Activated T-helper 1 cell treated with anti-CD3 and anti-CD28 coated beads, Interleukin-12 subunit alpha, Interleukin-12 subunit beta, Interleukin-2, Interleukin-4 antibody, amounts not matched to agents 30 ng/mL and 10 ng/mL and 1 ng/mL, durations not matched to agents 14 hours and 24 hours and 36 hours (primary cell): ENCODE measurements at regions not wholly inside any gene's neighbourhood (a gene's known extent, or its start where the extent isn't known, plus 50 kb on each side); places are given as distances from the start of the nearest gene placed in this dataset.

Experiments used
- DNase-seq: peaks from one replicate; pipeline ENCODE4 v3.0.0; 2021; ENCODE audit warnings: low spot score
- H3K27ac Mint-ChIP-seq: one replicate; pipeline ENCODE4 v1.8.0; 2021; ENCODE audit warnings: mild to moderate bottlenecking, mixed read lengths
- H3K27me3 Mint-ChIP-seq: one replicate; pipeline ENCODE4 v1.8.0; 2022; ENCODE audit warnings: mild to moderate bottlenecking, moderate library complexity, mixed read lengths; ENCODE audit not compliant: insufficient read depth
- H3K36me3 Mint-ChIP-seq: one replicate; pipeline ENCODE4 v1.8.0; 2021; ENCODE audit warnings: low read depth, mixed read lengths
- H3K4me1 Mint-ChIP-seq: one replicate; pipeline ENCODE4 v1.8.0; 2021; ENCODE audit warnings: low read depth, mixed read lengths
- H3K4me3 Mint-ChIP-seq: one replicate; pipeline ENCODE4 v1.8.0; 2021; ENCODE audit warnings: mild to moderate bottlenecking, moderate library complexity, mixed read lengths
- H3K9me3 Mint-ChIP-seq: one replicate; pipeline ENCODE4 v1.8.0; 2021; ENCODE audit warnings: mixed read lengths
- intact Hi-C: fragments of 100-400 bp; cut with micrococcal nuclease; formaldehyde crosslinking; loops from one replicate; pipeline ENCODE4 v1.15.1; 2024

DNA sequence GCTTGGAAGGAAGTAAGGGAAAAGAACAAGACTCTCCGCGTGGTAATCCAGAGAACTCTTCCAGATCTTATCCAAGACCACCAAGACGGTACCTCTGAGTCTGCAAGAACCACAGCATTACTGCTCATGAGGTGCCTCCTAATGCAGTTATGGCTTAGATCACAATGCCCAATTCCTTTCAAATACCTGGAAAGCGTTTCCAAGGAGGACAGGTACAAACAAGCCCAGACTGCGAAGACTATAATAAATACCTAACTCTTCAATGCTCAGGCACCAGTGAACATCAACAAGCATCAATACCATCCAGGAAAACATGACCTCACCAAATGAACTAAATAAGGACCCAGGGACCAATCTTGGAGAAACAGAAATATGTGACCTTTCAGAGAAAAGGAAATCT is 325.5 kb downstream of the CWC27 start:
- Mint-ChIP-seq H3K9me3 (no peaks in the 10 kb centered on the region), H3K4me1 (no peaks in the 10 kb centered on the region), H3K27me3 (peaks cover 5% of the 10 kb centered on the region), H3K4me3 (no peak overlapping the region), H3K27ac (no peak overlapping the region), H3K36me3 (no peaks in the 10 kb centered on the region)
- intact Hi-C loops: no loop called here
- DNase-seq: no peak

DNA sequence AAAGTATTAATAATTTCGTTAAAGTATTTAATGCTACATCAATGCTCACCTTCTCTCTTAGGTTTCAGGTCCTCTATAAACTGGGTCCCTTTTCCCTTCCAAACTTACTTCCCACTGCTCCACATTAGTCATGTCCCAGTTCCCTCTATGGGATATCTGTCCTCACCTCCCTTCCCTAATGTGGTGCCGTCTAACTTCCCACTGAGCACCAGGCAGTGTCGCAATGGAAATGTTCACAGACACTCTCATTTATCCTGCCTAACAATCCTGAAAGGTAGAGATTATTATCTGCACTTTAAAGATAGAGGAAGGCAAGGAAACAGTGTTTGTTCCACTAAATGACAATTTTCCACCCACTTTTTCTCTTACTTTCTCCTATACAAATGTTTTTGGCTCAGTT is 329.7 kb downstream of the CWC27 start:
- H3K4me1 Mint-ChIP-seq: peaks cover 8% of the 10 kb centered on the region
- no peaks in the 10 kb centered on the region for H3K9me3 Mint-ChIP-seq
- H3K36me3 Mint-ChIP-seq: no peaks in the 10 kb centered on the region
- peaks cover 23% of the 10 kb centered on the region for H3K27me3 Mint-ChIP-seq
- H3K27ac Mint-ChIP-seq: no peak overlapping the region
- H3K4me3 Mint-ChIP-seq: no peak overlapping the region
- intact Hi-C loops: no loop called here
- DNase-seq: no peak
